ENCODE measurements at regions not wholly inside any gene's neighbourhood (a gene's known extent, or its start where the extent isn't known, plus 50 kb on each side); places are given as distances from the start of the nearest gene placed in this dataset.

- no peak for DNase-seq (ENCODE audit: low read depth in 2 of 2)
Observed at GRCh38 chr16:51487880-51488279, 336.8 kb upstream of the SALL1 start.

- no peak for DNase-seq (ENCODE audit: low read depth in 2 of 2)
Observed at GRCh38 chr16:51474414-51475091, 323.5 kb upstream of the SALL1 start.

- no peak for DNase-seq (ENCODE audit: low read depth in 2 of 2)
Observed at GRCh38 chr16:51473091-51473490, 322.0 kb upstream of the SALL1 start.

GRCh38 chr16:51470492-51470891 lies 319.4 kb upstream of the SALL1 start:
- no peak for DNase-seq (ENCODE audit: low read depth in 2 of 2)

- DNase-seq (ENCODE audit: low read depth in 2 of 2): no peak
Observed at GRCh38 chr16:51464996-51465395, 313.9 kb upstream of the SALL1 start.

GRCh38 chr16:51461255-51461654 lies 310.2 kb upstream of the SALL1 start:
- no peak for DNase-seq (ENCODE audit: low read depth in 2 of 2)

GRCh38 chr16:51458356-51459140 lies 307.5 kb upstream of the SALL1 start:
- DNase-seq (ENCODE audit: low read depth in 2 of 2): no peak

GRCh38 chr16:51457775-51458174 lies 306.7 kb upstream of the SALL1 start:
- DNase-seq (ENCODE audit: low read depth in 2 of 2): no peak

GRCh38 chr16:51455398-51455797 lies 304.3 kb upstream of the SALL1 start:
- DNase-seq (ENCODE audit: low read depth in 2 of 2): no peak

- no peak for DNase-seq (ENCODE audit: low read depth in 2 of 2)
Observed at GRCh38 chr16:51453251-51453650, 302.2 kb upstream of the SALL1 start.

GRCh38 chr16:51450909-51451308 lies 299.8 kb upstream of the SALL1 start:
- DNase-seq (ENCODE audit: low read depth in 2 of 2): no peak

- no peak for DNase-seq (ENCODE audit: low read depth in 2 of 2)
Observed at GRCh38 chr16:51450376-51450775, 299.3 kb upstream of the SALL1 start.

GRCh38 chr16:51449441-51449840 lies 298.4 kb upstream of the SALL1 start:
- DNase-seq (ENCODE audit: low read depth in 2 of 2): no peak

GRCh38 chr16:51445250-51445649 lies 294.2 kb upstream of the SALL1 start:
- DNase-seq (ENCODE audit: low read depth in 2 of 2): no peak

- DNase-seq (ENCODE audit: low read depth in 2 of 2): no peak
Observed at GRCh38 chr16:51443934-51444333, 292.9 kb upstream of the SALL1 start.

- DNase-seq (ENCODE audit: low read depth in 2 of 2): no peak
Observed at GRCh38 chr16:51442141-51442870, 291.2 kb upstream of the SALL1 start.

GRCh38 chr16:51440131-51440889 lies 289.2 kb upstream of the SALL1 start:
- no peak for DNase-seq (ENCODE audit: low read depth in 2 of 2)

GRCh38 chr16:51439271-51439670 lies 288.2 kb upstream of the SALL1 start:
- no peak for DNase-seq (ENCODE audit: low read depth in 2 of 2)

- no peak for DNase-seq (ENCODE audit: low read depth in 2 of 2)
Observed at GRCh38 chr16:51436742-51437141, 285.7 kb upstream of the SALL1 start.

- no peak for DNase-seq (ENCODE audit: low read depth in 2 of 2)
Observed at GRCh38 chr16:51434567-51435198, 283.6 kb upstream of the SALL1 start.

GRCh38 chr16:51433599-51433998 lies 282.5 kb upstream of the SALL1 start:
- no peak for DNase-seq (ENCODE audit: low read depth in 2 of 2)

Data from activated CD8-positive, alpha-beta memory T cell treated with anti-CD3 and anti-CD28 coated beads for 4 hours (primary cell).